ENCODE measurements at regions not wholly inside any gene's neighbourhood (a gene's known extent, or its start where the extent isn't known, plus 50 kb on each side); places are given as distances from the start of the nearest gene placed in this dataset.
"Not testable (repeated sequence)": the region's sequence is repeated elsewhere in the genome, so short reads cannot be mapped to it uniquely, and the experiment has no call there.

DNA sequence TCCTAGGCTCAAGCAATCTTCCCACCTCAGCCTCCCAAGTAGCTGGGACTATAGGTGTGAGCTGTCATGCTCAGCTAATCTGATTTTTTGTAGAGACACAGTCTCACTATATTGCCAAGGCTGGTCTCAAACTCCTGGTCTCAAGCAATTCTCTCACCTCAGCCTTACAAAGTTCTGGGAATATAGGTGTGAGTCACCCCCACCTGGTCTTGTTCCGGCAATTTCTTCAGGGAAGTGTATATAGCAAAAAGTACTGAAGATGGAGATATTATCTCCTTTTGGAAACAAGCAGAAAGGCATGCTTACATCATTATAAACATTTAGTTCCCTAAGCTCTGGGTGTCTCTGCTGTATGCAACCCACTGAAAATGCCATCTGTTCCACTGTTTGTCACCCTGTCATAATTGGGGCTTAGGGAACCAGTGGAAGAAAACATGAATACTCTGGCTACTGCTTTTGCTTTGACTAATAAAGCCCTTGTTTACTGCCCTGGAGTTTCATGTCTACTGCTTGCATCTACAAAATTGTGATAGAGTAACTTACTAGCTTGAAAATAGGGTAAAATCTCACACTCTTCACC lies 940.2 kb downstream of the GALC start:
- H3K9me3 Mint-ChIP-seq: peaks cover 7% of the 10 kb centered on the region
- ATAC-seq: no peak
- H3K27ac Mint-ChIP-seq: no peak overlapping the region
- H3K4me1 Mint-ChIP-seq: no peaks in the 10 kb centered on the region
- H3K4me3 Mint-ChIP-seq: no peak overlapping the region
- no peaks in the 10 kb centered on the region for H3K27me3 Mint-ChIP-seq
- DNase-seq: no peak
- no peaks in the 10 kb centered on the region for H3K36me3 Mint-ChIP-seq (ENCODE audit: low read depth)

DNA sequence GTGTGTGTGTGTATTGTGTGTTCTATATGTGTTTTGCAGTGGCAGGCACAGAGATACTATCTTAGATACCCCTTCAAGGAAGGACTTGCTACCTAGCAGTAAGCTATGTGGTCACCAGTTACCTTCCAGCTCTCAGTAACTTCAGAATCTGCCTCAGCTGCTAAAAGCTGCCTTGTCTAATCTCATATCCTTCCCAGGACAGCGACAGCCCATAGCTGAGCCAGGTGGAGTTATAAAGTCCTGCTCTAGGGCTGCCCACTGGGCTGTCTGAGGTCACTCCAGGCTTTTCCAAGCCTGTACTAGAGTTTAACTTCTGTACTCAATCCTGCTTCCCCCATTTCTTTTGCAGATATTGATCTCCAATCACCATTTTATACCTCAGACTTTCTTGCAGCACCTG lies 942.6 kb downstream of the GALC start:
- DNase-seq (no peak), ATAC-seq (no peak)
- H3K27me3 Mint-ChIP-seq: no peaks in the 10 kb centered on the region
- H3K4me3 Mint-ChIP-seq: no peak overlapping the region
- H3K36me3 Mint-ChIP-seq (ENCODE audit: low read depth): no peaks in the 10 kb centered on the region
- peaks cover 5% of the 10 kb centered on the region for H3K9me3 Mint-ChIP-seq
- no peak overlapping the region for H3K27ac Mint-ChIP-seq
- H3K4me1 Mint-ChIP-seq: no peaks in the 10 kb centered on the region

DNA sequence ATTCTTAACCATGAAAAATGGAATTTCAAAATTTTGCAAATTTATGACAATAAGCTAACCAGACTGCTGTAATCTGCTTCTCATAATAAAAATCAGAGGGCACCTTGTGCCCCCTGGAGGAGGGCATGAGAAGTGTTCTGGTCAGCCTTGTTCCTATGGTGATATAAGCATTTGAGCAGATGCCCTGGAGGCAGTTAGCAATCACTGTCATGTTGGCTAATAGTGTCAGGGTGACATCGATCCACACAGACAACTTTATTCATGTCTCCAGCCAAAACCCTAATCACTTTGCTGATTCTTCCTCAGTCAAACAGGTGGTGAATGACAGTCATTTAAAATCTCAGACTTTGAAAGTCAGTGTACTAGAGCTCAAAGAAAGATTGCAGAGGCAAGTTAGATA lies 943.0 kb downstream of the GALC start:
- DNase-seq (peak; percentile 3), ATAC-seq (no peak)
- Mint-ChIP-seq H3K4me1 (no peaks in the 10 kb centered on the region), H3K9me3 (peaks cover 3% of the 10 kb centered on the region), H3K27me3 (no peaks in the 10 kb centered on the region), H3K4me3 (no peak overlapping the region), H3K36me3 (ENCODE audit: low read depth) (no peaks in the 10 kb centered on the region), H3K27ac (no peak overlapping the region)

DNA sequence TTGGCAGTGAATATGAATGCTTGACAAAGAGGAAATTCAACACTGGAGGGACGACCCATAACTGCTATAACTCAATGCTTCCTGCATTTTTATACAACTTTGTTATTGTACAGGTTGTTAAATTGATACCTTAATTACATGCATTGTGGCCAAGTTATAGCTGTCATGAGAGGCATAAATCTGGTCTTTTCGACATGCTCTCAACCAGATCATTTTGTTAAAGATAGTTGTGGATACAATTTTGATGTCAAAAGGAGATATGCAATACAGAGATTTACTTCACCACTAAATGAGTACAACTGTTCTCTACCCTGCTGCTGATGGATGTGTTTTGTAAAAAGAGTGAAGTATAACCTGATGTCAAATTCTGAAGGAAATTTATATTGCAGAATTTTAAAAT lies 946.0 kb downstream of the GALC start:
- Mint-ChIP-seq H3K27ac (no peak overlapping the region), H3K36me3 (ENCODE audit: low read depth) (no peaks in the 10 kb centered on the region), H3K9me3 (no peaks in the 10 kb centered on the region), H3K27me3 (no peaks in the 10 kb centered on the region), H3K4me1 (no peaks in the 10 kb centered on the region), H3K4me3 (no peak overlapping the region)
- ATAC-seq: no peak
- no peak for DNase-seq

DNA sequence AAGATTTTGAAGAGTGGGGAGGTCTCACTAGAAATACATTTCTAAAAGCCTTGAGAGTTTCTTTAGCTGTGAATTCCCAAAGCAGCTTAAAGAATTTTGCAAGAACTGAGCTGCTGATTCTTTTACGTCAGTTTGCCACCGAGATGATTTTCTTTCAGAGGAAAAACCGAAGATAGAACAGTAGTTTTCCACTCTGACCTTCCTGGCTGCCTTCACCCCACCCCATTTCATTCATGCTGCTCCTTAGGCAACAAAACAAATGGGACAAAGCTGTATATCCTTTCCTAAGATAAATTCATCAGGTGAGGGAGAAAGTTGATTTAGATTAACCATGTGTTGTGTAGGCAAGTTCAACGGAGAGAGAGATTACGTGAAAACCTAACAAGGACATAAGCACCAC lies 947.0 kb downstream of the GALC start:
- Mint-ChIP-seq H3K36me3 (ENCODE audit: low read depth) (no peaks in the 10 kb centered on the region), H3K9me3 (no peaks in the 10 kb centered on the region), H3K4me1 (no peaks in the 10 kb centered on the region), H3K4me3 (no peak overlapping the region), H3K27ac (no peak overlapping the region), H3K27me3 (no peaks in the 10 kb centered on the region)
- DNase-seq: no peak
- ATAC-seq: no peak

DNA sequence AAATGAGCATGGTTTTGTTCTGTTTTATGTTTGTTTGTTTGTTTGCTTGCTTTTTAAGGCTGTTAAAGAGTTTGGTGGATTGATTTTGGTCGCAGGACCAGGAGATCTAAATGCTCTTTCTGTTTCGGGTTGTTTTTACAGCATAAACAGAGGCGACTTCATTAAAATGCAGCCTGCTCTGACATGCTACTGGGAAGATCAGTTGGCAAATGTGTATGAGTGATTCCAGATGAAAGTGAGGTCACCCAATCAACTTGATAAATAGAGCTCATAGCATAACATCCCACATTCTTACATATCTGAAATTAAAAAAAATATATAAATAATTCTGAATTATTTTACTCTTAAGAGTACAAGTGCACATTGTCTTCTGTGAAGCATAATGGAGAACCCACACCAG lies 947.7 kb downstream of the GALC start:
- no peaks in the 10 kb centered on the region for H3K27me3 Mint-ChIP-seq
- no peak overlapping the region for H3K4me3 Mint-ChIP-seq
- no peaks in the 10 kb centered on the region for H3K9me3 Mint-ChIP-seq
- DNase-seq (no peak), ATAC-seq (no peak)
- H3K4me1 Mint-ChIP-seq: no peaks in the 10 kb centered on the region
- no peaks in the 10 kb centered on the region for H3K36me3 Mint-ChIP-seq (ENCODE audit: low read depth)
- no peak overlapping the region for H3K27ac Mint-ChIP-seq

DNA sequence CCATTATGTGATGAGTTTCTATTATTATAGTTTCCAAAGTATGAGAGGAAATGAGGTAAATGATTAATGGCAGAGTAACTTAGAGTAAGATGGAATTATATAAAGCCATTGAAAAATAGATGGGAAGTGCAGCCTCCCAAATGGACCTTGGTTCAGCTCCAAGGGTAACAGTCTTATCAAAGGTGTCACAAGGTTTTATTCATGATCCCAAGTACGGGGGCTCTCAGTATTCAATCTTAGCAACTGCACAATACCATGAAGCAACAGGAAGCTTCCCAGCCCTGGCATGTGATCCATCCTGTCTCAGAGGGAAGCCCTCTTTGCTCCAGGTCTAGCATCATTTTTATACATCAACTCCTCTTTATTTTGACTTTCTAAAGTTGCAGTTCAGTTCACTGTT lies 948.2 kb downstream of the GALC start:
- Mint-ChIP-seq H3K9me3 (no peaks in the 10 kb centered on the region), H3K36me3 (ENCODE audit: low read depth) (no peaks in the 10 kb centered on the region), H3K27me3 (no peaks in the 10 kb centered on the region), H3K4me3 (no peak overlapping the region), H3K4me1 (no peaks in the 10 kb centered on the region), H3K27ac (no peak overlapping the region)
- DNase-seq (no peak), ATAC-seq (no peak)

DNA sequence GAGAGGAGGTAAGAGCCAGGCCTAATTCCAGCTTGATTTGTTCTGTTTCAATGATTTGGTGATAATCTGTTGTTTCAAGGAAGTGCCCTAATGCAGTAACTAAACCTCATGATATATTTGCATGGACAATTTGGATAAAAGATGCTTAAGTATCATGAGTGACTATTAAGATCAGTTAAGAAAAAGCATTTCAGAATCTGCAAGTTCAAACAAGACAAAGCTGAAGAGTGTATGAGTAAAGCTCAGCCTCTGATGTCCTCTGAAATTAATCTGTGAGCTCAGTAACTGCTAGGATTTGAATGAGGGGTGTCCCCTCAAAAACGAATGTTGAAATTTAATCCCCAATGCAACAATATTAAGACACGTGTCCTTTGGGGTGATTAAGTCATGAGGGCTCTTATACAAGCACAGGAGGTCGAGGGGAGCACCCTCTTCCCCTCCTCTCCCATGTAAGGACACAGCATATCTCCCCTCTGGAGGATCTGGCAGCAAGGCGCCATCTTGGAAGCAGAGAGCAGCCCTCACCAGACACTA lies 949.2 kb downstream of the GALC start:
- Mint-ChIP-seq H3K4me1 (no peaks in the 10 kb centered on the region), H3K36me3 (ENCODE audit: low read depth) (no peaks in the 10 kb centered on the region), H3K27me3 (no peaks in the 10 kb centered on the region), H3K4me3 (no peak overlapping the region), H3K9me3 (peaks cover under 1% of the 10 kb centered on the region), H3K27ac (no peak overlapping the region)
- no peak for ATAC-seq
- DNase-seq: no peak

DNA sequence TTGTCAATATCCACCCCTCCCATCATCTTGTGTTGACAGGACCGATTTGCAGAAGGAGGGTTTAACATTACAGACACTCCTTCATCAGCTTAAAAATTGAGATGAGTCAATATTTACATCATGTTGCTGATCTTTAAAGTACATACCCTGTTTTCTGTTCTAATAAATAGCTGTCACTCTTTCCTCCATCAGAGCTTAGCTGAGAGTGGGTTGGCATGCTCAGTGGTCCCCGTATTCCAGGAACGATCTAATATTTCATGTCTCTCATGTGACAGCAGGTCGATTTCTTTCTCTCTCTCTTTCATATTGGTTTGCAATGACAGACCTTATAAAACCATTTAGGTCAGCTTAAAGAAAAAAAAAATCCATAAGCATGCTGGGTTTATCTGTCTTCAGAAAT lies 950.6 kb downstream of the GALC start:
- H3K27ac Mint-ChIP-seq: no peak overlapping the region
- ATAC-seq (no peak), DNase-seq (no peak)
- H3K27me3 Mint-ChIP-seq: no peaks in the 10 kb centered on the region
- no peaks in the 10 kb centered on the region for H3K36me3 Mint-ChIP-seq (ENCODE audit: low read depth)
- H3K4me3 Mint-ChIP-seq: no peak overlapping the region
- H3K9me3 Mint-ChIP-seq: peaks cover 4% of the 10 kb centered on the region
- H3K4me1 Mint-ChIP-seq: no peaks in the 10 kb centered on the region

DNA sequence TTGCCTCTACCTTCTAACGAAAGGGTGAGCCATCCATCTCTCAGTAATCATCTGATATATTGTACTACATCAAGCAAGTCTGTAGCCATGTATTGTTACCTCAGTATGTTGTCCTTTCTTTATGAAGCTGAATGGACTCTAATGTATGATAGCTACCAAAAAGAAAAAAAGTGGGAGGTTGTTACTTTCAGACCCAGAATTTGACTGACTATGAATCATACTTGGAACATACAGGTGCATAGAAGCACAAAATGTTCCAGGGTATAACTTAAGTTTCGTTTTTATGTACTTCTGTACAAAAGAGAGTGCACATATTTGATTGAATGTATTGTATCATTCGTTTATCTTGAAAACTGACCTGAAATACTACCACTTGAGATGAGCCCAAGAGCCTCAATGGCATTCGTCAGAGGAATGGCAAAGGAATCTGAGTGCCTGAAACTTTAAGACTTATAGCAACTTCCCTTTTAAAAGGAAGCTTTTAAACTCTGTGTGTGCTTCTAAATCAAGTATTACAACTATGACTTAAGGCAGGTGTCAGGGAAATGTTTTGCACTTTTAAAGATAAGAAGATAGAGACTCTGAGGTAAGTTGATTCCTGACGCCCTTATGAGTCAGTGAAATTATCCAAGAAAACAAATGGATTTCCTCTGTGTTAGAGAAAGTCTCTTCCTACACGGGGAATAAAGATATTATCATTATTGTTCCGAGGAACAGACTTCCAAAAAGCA lies 951.5 kb downstream of the GALC start:
- Mint-ChIP-seq H3K4me3 (no peak overlapping the region), H3K27me3 (no peaks in the 10 kb centered on the region), H3K4me1 (no peaks in the 10 kb centered on the region), H3K9me3 (peaks cover 4% of the 10 kb centered on the region), H3K36me3 (ENCODE audit: low read depth) (no peaks in the 10 kb centered on the region), H3K27ac (no peak overlapping the region)
- ATAC-seq (no peak), DNase-seq (no peak)

DNA sequence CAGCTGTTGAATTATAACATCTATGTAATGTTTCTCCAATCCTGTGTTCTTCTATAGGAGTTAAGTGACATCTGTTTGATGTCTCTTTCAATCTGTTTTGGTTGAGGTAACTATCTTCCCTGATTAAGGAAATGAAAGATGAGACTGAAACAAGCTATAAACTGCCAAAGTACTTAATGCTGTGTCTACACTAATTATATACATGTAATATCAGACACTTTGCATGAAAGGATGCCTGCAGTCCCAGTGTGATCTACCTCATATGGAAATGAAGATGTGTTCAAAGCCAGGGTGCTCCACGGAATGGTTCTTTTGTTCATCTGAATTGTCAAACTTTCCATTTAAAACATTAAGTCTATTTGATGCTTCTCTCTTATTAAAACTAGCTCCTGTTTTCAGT lies 958.3 kb downstream of the GALC start:
- DNase-seq: no peak
- no peak for ATAC-seq
- H3K4me1 Mint-ChIP-seq: no peaks in the 10 kb centered on the region
- peaks cover 17% of the 10 kb centered on the region for H3K9me3 Mint-ChIP-seq
- H3K4me3 Mint-ChIP-seq: no peak overlapping the region
- H3K27ac Mint-ChIP-seq: no peak overlapping the region
- H3K27me3 Mint-ChIP-seq: no peaks in the 10 kb centered on the region
- no peaks in the 10 kb centered on the region for H3K36me3 Mint-ChIP-seq (ENCODE audit: low read depth)

DNA sequence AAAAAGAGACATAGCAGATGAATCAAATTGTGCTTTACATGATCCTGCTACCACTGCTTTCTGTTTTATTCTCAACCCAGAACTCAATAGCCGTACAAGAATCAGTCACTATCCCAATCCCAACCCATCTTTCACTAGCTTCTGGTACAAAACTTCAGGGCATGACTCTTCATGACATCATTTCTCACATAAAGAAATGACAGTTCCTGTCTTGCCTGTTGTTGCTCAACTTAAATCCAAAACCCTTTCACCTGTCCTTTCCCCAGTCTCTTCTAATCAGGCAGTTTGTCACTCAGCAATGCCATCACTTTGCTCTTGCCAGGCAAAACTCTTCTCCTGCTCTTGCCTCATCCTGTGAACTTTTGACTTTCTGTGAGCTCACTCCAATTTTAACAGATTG lies 962.8 kb downstream of the GALC start:
- Mint-ChIP-seq H3K27me3 (no peaks in the 10 kb centered on the region), H3K4me1 (no peaks in the 10 kb centered on the region), H3K9me3 (peaks cover 15% of the 10 kb centered on the region), H3K27ac (no peak overlapping the region), H3K4me3 (no peak overlapping the region), H3K36me3 (ENCODE audit: low read depth) (no peaks in the 10 kb centered on the region)
- ATAC-seq: no peak
- DNase-seq: no peak

DNA sequence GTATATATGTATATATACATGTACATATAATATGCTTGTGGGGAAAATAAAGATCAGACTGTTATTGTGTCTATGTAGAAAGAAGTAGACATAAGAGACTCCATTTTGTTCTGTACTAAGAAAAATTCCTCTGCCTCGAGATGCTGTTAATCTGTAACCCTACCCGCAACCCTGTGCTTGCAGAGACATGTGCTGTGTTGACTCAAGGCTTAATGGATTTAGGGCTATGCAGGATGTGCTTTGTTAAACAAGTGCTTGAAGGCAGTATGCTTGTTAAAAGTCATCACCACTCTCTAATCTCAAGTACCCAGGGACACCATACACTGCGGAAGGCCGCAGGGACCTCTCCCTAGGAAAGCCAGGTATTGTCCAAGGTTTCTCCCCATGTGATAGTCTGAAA lies 972.9 kb downstream of the GALC start:
- ATAC-seq; H3K4me3 Mint-ChIP-seq; H3K27ac Mint-ChIP-seq; H3K4me1 Mint-ChIP-seq; H3K36me3 Mint-ChIP-seq (ENCODE audit: low read depth); H3K27me3 Mint-ChIP-seq; DNase-seq: not testable (repeated sequence)
- H3K9me3 Mint-ChIP-seq: peaks cover 17% of the 10 kb centered on the region

DNA sequence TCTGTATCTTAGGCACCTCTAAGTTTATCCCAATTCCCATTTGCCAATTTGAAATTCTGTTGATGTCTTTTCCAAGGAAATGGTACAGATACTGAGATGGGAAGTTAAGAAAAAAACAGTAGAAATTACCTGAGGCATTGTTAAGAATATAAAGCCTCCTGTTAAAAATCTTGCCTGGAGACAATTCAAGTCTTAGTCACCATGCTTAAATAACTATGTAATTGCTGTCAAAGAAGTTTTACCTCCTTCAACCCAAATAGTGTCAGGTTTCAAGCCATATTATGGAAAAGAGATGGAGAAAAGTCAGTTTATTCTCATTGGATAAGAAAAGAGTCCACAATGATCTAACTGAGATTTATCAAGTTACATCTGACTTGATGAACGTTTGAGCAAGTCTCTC lies 974.7 kb downstream of the GALC start:
- Mint-ChIP-seq H3K36me3 (ENCODE audit: low read depth) (no peaks in the 10 kb centered on the region), H3K4me3 (no peak overlapping the region), H3K27ac (no peak overlapping the region), H3K9me3 (peaks cover 17% of the 10 kb centered on the region), H3K27me3 (no peaks in the 10 kb centered on the region), H3K4me1 (no peaks in the 10 kb centered on the region)
- no peak for DNase-seq
- no peak for ATAC-seq

DNA sequence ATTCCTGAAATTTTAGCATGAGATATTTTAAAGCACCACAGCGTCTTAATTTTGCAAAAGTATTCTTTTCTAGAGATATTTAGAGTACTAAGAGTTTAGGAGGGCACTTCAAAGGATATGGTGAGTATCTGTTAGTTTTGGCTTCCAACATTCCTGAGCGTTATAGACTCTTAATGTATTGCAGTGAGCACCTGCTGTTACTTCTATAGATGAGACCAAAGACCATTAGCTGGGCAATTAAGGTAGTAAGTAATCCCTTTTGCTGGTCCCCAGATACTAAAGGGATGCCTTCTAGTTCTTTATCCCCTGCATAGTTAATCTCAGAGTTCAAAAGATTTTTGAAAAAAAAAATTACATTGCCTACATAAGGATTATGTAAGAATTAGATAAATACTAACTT lies 975.6 kb downstream of the GALC start:
- no peak overlapping the region for H3K27ac Mint-ChIP-seq

More for the DNA sequence above, 975.6 kb downstream of the GALC start:
- Mint-ChIP-seq H3K36me3 (ENCODE audit: low read depth) (no peaks in the 10 kb centered on the region), H3K9me3 (peaks cover 17% of the 10 kb centered on the region), H3K4me1 (no peaks in the 10 kb centered on the region), H3K27me3 (no peaks in the 10 kb centered on the region), H3K4me3 (no peak overlapping the region)
- no peak for DNase-seq
- ATAC-seq: no peak
